G401.6 (cell line): ENCODE measurements at regions not wholly inside any gene's neighbourhood (a gene's known extent, or its start where the extent isn't known, plus 50 kb on each side); places are given as distances from the start of the nearest gene placed in this dataset.
"Not testable (repeated sequence)": the region's sequence is repeated elsewhere in the genome, so short reads cannot be mapped to it uniquely, and the experiment has no call there.

ENCODE experiments used
- FAIRE-seq: peaks from 2 replicates; lab custom pipeline; 2012; peaks lifted over from hg19 to GRCh38; lab: Jason Lieb, UNC

- no peak for FAIRE-seq
Observed at GRCh38 chr9:30039712-30040111, 2344.7 kb upstream of the ACO1 start.

GRCh38 chr9:30048396-30048795 is 2336.0 kb upstream of the ACO1 start:
- FAIRE-seq: no peak

- no peak for FAIRE-seq
Observed at GRCh38 chr9:30058463-30058862, 2326.0 kb upstream of the ACO1 start.

- FAIRE-seq: no peak
Observed at GRCh38 chr9:30060976-30061375, 2323.5 kb upstream of the ACO1 start.

- peak; percentile 78 for FAIRE-seq
Observed at GRCh38 chr9:30065888-30066287, 2318.6 kb upstream of the ACO1 start.

GRCh38 chr9:30069236-30069635 is 2315.2 kb upstream of the ACO1 start:
- not testable (repeated sequence) for FAIRE-seq

GRCh38 chr9:30075022-30075421 is 2309.4 kb upstream of the ACO1 start:
- no peak for FAIRE-seq

GRCh38 chr9:30075451-30076199 is 2308.8 kb upstream of the ACO1 start:
- no peak for FAIRE-seq

- no peak for FAIRE-seq
Observed at GRCh38 chr9:30078195-30078594, 2306.2 kb upstream of the ACO1 start.

- FAIRE-seq: no peak
Observed at GRCh38 chr9:30089428-30089827, 2295.0 kb upstream of the ACO1 start.

- no peak for FAIRE-seq
Observed at GRCh38 chr9:30103647-30104394, 2280.6 kb upstream of the ACO1 start.

- FAIRE-seq: not testable (repeated sequence)
Observed at GRCh38 chr9:30107134-30107533, 2277.3 kb upstream of the ACO1 start.

GRCh38 chr9:30116673-30117217 is 2267.7 kb upstream of the ACO1 start:
- FAIRE-seq: no peak

GRCh38 chr9:30120666-30121065 is 2263.8 kb upstream of the ACO1 start:
- no peak for FAIRE-seq

- no peak for FAIRE-seq
Observed at GRCh38 chr9:30121611-30122010, 2262.8 kb upstream of the ACO1 start.

- FAIRE-seq: no peak
Observed at GRCh38 chr9:30125881-30126280, 2258.6 kb upstream of the ACO1 start.

- no peak for FAIRE-seq
Observed at GRCh38 chr9:30127371-30127770, 2257.1 kb upstream of the ACO1 start.

GRCh38 chr9:30140407-30140806 is 2244.0 kb upstream of the ACO1 start:
- no peak for FAIRE-seq

- no peak for FAIRE-seq
Observed at GRCh38 chr9:30160570-30160969, 2223.9 kb upstream of the ACO1 start.

- no peak for FAIRE-seq
Observed at GRCh38 chr9:30172206-30172605, 2212.2 kb upstream of the ACO1 start.

- no peak for FAIRE-seq
Observed at GRCh38 chr9:30178610-30179009, 2205.8 kb upstream of the ACO1 start.

- FAIRE-seq: no peak
Observed at GRCh38 chr9:30193421-30193820, 2191.0 kb upstream of the ACO1 start.

- FAIRE-seq: no peak
Observed at GRCh38 chr9:30196941-30197340, 2187.5 kb upstream of the ACO1 start.

- FAIRE-seq: no peak
Observed at GRCh38 chr9:30197453-30197852, 2187.0 kb upstream of the ACO1 start.
